Stomach (tissue), 4 donors: ENCODE measurements at regions not wholly inside any gene's neighbourhood (a gene's known extent, or its start where the extent isn't known, plus 50 kb on each side); places are given as distances from the start of the nearest gene placed in this dataset.

Source experiments
- EP300 ChIP-seq: sonication (generic); formaldehyde crosslinking; IDR thresholded peaks from one replicate; pipeline ENCODE4 v1.6.1; 2017; ENCODE audit warnings: antibody characterized with exemption
- TF ChIP-seq, protein P1 (sequence below), 7 experiments: fragments of 450-650 bp in 4 of 7; fragments of 200-600 bp in 3 of 7; sonication (generic) in 3 of 7; IDR thresholded peaks; one replicate each; pipeline ENCODE4 v1.5.1; 2016 to 2019; ENCODE audit warnings: antibody characterized with exemption in 7 of 7, control low read depth in 2 of 7, mild to moderate bottlenecking in 1 of 7

DNA sequence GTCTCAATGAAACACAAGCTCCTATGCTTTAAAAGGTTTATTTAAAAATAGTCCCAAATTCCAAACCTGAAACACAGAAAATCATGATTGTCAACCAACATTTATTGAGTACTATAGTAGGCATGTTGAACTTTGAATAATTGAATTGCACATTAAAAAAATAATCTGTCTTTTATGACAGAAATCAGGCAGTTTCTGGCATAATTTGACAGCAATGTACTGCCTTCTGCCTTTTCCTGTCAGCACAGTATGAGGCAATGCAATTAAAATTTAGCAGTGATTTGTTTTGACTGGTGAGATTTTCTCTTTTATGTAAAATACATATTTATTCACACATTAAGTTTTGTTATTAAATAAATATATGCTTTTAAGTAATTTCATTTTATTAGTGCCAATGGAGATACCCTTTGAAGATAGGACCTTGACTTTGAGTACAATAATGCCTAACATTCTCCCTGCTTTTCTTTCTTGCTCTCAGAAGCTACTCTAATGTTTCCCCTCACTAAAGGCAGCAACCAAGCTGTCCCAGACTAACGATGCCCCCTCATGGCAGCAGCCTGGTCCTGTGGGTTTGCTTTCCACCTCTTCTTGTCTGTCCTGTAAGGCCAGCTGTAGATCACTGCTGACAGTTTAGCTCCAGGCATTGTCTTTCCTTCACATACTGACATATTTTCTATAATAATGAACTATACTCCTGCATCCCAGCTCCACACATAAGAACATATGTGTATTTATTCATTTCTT lies 346.7 kb downstream of the IL20RB start:
- TF ChIP-seq EP300, result no peak
- TF ChIP-seq, protein P1, sequence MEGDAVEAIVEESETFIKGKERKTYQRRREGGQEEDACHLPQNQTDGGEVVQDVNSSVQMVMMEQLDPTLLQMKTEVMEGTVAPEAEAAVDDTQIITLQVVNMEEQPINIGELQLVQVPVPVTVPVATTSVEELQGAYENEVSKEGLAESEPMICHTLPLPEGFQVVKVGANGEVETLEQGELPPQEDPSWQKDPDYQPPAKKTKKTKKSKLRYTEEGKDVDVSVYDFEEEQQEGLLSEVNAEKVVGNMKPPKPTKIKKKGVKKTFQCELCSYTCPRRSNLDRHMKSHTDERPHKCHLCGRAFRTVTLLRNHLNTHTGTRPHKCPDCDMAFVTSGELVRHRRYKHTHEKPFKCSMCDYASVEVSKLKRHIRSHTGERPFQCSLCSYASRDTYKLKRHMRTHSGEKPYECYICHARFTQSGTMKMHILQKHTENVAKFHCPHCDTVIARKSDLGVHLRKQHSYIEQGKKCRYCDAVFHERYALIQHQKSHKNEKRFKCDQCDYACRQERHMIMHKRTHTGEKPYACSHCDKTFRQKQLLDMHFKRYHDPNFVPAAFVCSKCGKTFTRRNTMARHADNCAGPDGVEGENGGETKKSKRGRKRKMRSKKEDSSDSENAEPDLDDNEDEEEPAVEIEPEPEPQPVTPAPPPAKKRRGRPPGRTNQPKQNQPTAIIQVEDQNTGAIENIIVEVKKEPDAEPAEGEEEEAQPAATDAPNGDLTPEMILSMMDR (IDR thresholded peaks at IDR 0.05), result no peak
